ENCODE measurements at regions not wholly inside any gene's neighbourhood (a gene's known extent, or its start where the extent isn't known, plus 50 kb on each side); places are given as distances from the start of the nearest gene placed in this dataset.
A peak's percentile ranks its signal among the peaks of the same experiment; 100 is the strongest.

DNA sequence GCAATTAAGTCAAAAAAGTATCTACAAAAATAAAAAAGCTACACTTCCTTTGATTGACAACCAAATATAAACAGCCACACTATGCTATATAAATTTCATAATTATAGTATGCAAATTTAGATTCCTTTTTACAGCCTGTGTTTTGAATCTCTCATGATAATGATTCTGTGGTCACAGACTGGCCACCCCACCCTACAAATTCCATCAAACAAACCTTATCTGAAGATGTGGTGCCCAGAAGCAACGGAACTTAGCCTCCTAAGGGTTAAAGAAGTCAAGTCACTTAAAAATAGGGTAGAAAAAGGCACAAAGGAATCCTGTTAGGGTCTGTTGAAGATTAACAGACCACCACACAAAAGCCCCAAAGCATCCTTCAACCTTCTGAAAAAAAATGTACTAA lies 351.8 kb downstream of the INHBA start:
- H3K27ac ChIP-seq = no peak overlapping the region
- H3K27me3 ChIP-seq = no peaks in the 10 kb centered on the region
- no peaks in the 10 kb centered on the region for H3K9me3 ChIP-seq (ENCODE audit: low read depth)
- TF ChIP-seq, protein P1, sequence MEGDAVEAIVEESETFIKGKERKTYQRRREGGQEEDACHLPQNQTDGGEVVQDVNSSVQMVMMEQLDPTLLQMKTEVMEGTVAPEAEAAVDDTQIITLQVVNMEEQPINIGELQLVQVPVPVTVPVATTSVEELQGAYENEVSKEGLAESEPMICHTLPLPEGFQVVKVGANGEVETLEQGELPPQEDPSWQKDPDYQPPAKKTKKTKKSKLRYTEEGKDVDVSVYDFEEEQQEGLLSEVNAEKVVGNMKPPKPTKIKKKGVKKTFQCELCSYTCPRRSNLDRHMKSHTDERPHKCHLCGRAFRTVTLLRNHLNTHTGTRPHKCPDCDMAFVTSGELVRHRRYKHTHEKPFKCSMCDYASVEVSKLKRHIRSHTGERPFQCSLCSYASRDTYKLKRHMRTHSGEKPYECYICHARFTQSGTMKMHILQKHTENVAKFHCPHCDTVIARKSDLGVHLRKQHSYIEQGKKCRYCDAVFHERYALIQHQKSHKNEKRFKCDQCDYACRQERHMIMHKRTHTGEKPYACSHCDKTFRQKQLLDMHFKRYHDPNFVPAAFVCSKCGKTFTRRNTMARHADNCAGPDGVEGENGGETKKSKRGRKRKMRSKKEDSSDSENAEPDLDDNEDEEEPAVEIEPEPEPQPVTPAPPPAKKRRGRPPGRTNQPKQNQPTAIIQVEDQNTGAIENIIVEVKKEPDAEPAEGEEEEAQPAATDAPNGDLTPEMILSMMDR (IDR thresholded peaks at IDR 0.05; ENCODE audit: low read depth, low read length) = no peak
- DNase-seq (ENCODE audit: low read depth in 1 of 2, low spot score in 1 of 2) = no peak
- H3K4me3 ChIP-seq = no peak overlapping the region
- H3K36me3 ChIP-seq = no peaks in the 10 kb centered on the region
- no peaks in the 10 kb centered on the region for H3K4me1 ChIP-seq (ENCODE audit: low read depth)

DNA sequence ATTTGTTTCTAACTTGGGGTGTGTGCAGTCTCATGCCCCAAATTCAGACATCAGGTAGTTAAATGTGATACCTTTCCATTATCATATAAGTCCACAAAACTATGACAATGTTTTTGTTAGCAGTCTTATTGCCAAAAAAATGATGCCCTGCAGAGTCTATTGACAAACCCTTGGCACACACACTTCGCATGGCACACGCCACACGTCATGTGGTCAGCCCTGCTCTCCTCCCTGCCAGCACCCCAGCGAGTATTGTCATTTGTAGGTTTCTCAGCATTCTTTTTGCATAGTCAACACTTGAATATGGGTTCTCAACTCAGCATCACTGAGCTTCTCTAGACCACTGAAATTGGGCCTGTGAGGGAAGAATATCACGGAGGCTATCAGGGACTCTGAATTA lies 356.0 kb downstream of the INHBA start:
- Histone ChIP-seq H3K27me3 (no peaks in the 10 kb centered on the region), H3K27ac (no peak overlapping the region), H3K4me1 (ENCODE audit: low read depth) (no peaks in the 10 kb centered on the region), H3K4me3 (no peak overlapping the region), H3K9me3 (ENCODE audit: low read depth) (no peaks in the 10 kb centered on the region), H3K36me3 (no peaks in the 10 kb centered on the region)
- DNase-seq (ENCODE audit: low read depth in 1 of 2, low spot score in 1 of 2) = no peak
- TF ChIP-seq, protein P1 (IDR thresholded peaks at IDR 0.05; ENCODE audit: low read depth, low read length) = no peak

DNA sequence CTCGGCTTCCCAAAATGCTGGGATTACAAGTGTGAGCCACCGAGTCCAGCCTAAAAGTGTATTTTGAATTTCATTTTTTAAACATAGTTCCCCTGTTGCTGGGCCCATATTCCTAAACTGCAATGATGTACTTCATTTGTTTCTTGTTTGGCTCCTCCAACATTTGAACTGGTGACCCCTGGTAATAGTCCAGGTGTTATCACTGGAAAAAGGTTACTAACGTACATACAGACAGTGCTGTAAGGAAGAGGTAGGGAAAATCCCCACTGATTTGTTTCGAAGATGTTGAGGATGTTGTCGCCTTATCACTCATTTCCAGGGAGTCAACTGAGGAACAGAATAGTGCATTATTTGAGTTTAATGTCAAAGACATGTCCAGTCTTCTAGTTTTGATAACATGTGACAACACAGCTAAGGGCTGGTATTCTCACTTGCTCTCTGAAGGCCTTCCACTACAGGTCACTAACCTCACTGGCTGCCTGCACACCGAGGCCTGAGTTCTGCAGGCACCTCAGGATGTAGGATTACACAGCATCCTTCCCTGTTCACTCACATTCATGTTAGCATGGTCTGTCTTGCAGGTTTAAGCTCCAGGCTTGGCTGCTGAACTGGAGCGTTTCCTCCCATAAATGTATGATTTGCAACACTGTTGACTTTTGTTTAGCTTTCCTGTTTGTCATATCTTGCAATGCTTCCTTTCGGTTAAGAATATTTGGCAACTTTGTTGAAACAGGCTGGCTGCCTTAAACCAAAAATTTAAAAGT lies 362.8 kb downstream of the INHBA start:
- no peaks in the 10 kb centered on the region for H3K27me3 ChIP-seq
- TF ChIP-seq, protein P1 (IDR thresholded peaks at IDR 0.05; ENCODE audit: low read depth, low read length) = no peak
- H3K36me3 ChIP-seq = no peaks in the 10 kb centered on the region
- peak in 1 of 2 donors; percentile 15 for DNase-seq (ENCODE audit: low read depth in 1 of 2, low spot score in 1 of 2)
- no peaks in the 10 kb centered on the region for H3K9me3 ChIP-seq (ENCODE audit: low read depth)
- H3K4me1 ChIP-seq (ENCODE audit: low read depth) = no peaks in the 10 kb centered on the region
- no peak overlapping the region for H3K27ac ChIP-seq
- no peak overlapping the region for H3K4me3 ChIP-seq

DNA sequence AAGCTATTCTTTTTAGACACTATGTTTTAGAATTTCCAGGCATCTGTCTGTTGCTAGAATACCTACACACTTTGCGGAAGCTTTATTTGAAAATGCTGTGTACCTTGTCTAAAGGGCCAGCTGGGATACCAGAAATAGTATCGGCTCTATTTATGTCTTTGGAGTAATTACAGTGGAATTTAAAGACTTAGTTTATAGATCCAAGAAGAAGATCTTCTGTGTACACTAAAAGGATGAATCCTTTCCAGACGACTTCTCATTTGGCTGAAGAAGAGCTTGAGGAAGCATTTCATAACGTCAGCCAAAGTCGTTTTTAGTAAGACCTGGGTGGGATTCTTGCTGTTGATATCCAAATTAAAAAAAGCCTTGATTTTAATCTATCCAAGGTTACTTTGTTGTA lies 365.9 kb downstream of the INHBA start:
- Histone ChIP-seq H3K27ac (no peak overlapping the region), H3K4me3 (no peak overlapping the region), H3K4me1 (ENCODE audit: low read depth) (no peaks in the 10 kb centered on the region), H3K9me3 (ENCODE audit: low read depth) (no peaks in the 10 kb centered on the region), H3K27me3 (no peaks in the 10 kb centered on the region), H3K36me3 (no peaks in the 10 kb centered on the region)
- TF ChIP-seq, protein P1 (IDR thresholded peaks at IDR 0.05; ENCODE audit: low read depth, low read length) = no peak
- no peak for DNase-seq (ENCODE audit: low read depth in 1 of 2, low spot score in 1 of 2)

DNA sequence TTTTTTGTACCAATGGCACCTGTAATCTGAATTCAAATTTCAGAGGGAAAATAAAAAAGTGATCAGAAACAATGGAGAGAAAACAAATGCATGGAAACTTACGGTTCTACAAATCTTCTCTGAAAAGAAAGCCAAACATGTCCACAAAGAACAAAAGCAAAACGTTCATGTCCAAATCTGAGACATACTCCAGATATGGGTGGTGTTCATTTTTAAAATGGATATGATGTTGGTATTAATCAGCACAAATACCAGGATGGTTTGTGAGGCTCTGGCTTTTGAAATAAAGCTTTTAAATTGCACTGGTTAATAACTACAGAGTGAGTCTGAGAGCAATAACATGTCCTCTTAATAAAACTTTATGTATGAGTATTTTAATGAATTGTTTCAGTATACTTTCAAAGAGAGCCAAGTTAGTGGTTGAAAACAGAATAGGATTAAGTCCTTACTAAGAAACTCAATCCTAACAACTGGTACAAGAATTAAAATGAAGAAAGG lies 366.4 kb downstream of the INHBA start:
- no peak overlapping the region for H3K27ac ChIP-seq
- H3K4me1 ChIP-seq (ENCODE audit: low read depth) = no peaks in the 10 kb centered on the region
- TF ChIP-seq, protein P1 (IDR thresholded peaks at IDR 0.05; ENCODE audit: low read depth, low read length) = no peak
- H3K4me3 ChIP-seq = no peak overlapping the region
- no peaks in the 10 kb centered on the region for H3K27me3 ChIP-seq
- H3K36me3 ChIP-seq = no peaks in the 10 kb centered on the region
- DNase-seq (ENCODE audit: low read depth in 1 of 2, low spot score in 1 of 2) = no peak
- H3K9me3 ChIP-seq (ENCODE audit: low read depth) = no peaks in the 10 kb centered on the region
